ENCODE measurements at regions not wholly inside any gene's neighbourhood (a gene's known extent, or its start where the extent isn't known, plus 50 kb on each side); places are given as distances from the start of the nearest gene placed in this dataset.
"Not testable (repeated sequence)": the region's sequence is repeated elsewhere in the genome, so short reads cannot be mapped to it uniquely, and the experiment has no call there.

GRCh38 chr14:106192701-106193100 lies 666.3 kb downstream of the TMEM121 start:
- peak in 1 of 2 donors; percentile 37 for DNase-seq

GRCh38 chr14:106196459-106196858 lies 670.1 kb downstream of the TMEM121 start:
- peak; percentile 71 to 85 for DNase-seq

- DNase-seq: not testable (repeated sequence)
Observed at GRCh38 chr14:106197264-106197663, 670.9 kb downstream of the TMEM121 start.

GRCh38 chr14:106199097-106199496 lies 672.7 kb downstream of the TMEM121 start:
- DNase-seq: no peak

- DNase-seq: peak in 1 of 2 donors; percentile 28
Observed at GRCh38 chr14:106200541-106201315, 674.3 kb downstream of the TMEM121 start.

- DNase-seq: no peak
Observed at GRCh38 chr14:106201376-106201775, 675.0 kb downstream of the TMEM121 start.

- no peak for DNase-seq
Observed at GRCh38 chr14:106203438-106203837, 677.1 kb downstream of the TMEM121 start.

GRCh38 chr14:106204063-106204462 lies 677.7 kb downstream of the TMEM121 start:
- DNase-seq: no peak

- no peak for DNase-seq
Observed at GRCh38 chr14:106207316-106207715, 680.9 kb downstream of the TMEM121 start.

- no peak for DNase-seq
Observed at GRCh38 chr14:106208794-106209193, 682.4 kb downstream of the TMEM121 start.

- peak in 1 of 2 donors; percentile 27 for DNase-seq
Observed at GRCh38 chr14:106209755-106210154, 683.4 kb downstream of the TMEM121 start.

- peak in 1 of 2 donors; percentile 38 for DNase-seq
Observed at GRCh38 chr14:106210650-106211049, 684.3 kb downstream of the TMEM121 start.

- no peak for DNase-seq
Observed at GRCh38 chr14:106211334-106211900, 685.0 kb downstream of the TMEM121 start.

- no peak for DNase-seq
Observed at GRCh38 chr14:106215229-106215628, 688.8 kb downstream of the TMEM121 start.

- DNase-seq: no peak
Observed at GRCh38 chr14:106216679-106217078, 690.3 kb downstream of the TMEM121 start.

GRCh38 chr14:106218174-106218573 lies 691.8 kb downstream of the TMEM121 start:
- no peak for DNase-seq

- DNase-seq: no peak
Observed at GRCh38 chr14:106222311-106222710, 695.9 kb downstream of the TMEM121 start.

GRCh38 chr14:106222731-106223130 lies 696.3 kb downstream of the TMEM121 start:
- DNase-seq: no peak

- DNase-seq: no peak
Observed at GRCh38 chr14:106227793-106228192, 701.4 kb downstream of the TMEM121 start.

- no peak for DNase-seq
Observed at GRCh38 chr14:106228541-106229158, 702.3 kb downstream of the TMEM121 start.

GRCh38 chr14:106230071-106230470 lies 703.7 kb downstream of the TMEM121 start:
- no peak for DNase-seq

GRCh38 chr14:106233191-106233590 lies 706.8 kb downstream of the TMEM121 start:
- not testable (repeated sequence) for DNase-seq

- DNase-seq: peak; percentile 28 to 40
Observed at GRCh38 chr14:106234525-106235254, 708.3 kb downstream of the TMEM121 start.

All from stimulated activated CD4-positive, alpha-beta T cell treated with anti-CD3 and anti-CD28 coated beads, Interleukin-2, amount 100 ng/mL, for 24 hours (primary cell).